IMR-90 (cell line): ENCODE measurements at regions not wholly inside any gene's neighbourhood (a gene's known extent, or its start where the extent isn't known, plus 50 kb on each side); places are given as distances from the start of the nearest gene placed in this dataset.

Experiments
- ATAC-seq: fragments of 200-7000 bp; cut with Tn5 transposase; 2 replicates; pipeline ENCODE4 v1.9.1; 2020; ENCODE audit warnings: low read depth, mild to moderate bottlenecking, moderate library complexity
- BruUV-seq: library from RNA; stranded (reverse); fragments of 400-500 nt; replicated peaks from 2 replicates; lab custom pipeline; 2021; lab: Mats Ljungman, UMichigan
- CTCF ChIA-PET: fragments of 300-600 bp; formaldehyde crosslinking; extraction: SDS; loops from one replicate; lab custom pipeline; 2021; ENCODE audit warnings: antibody characterized with exemption; lab: Yijun Ruan, JAX
- POLR2A ChIA-PET: fragments of 300-600 bp; sonication (Branson Sonifier 250); formaldehyde crosslinking; loops from one replicate; lab custom pipeline; 2022; ENCODE audit warnings: antibody characterized with exemption; ENCODE audit not compliant: unreplicated experiment; lab: Charles Lee
- DNase-seq: peaks from one replicate; pipeline ENCODE4 v3.0.0; 2013
- H2AFZ ChIP-seq: replicated peaks from 2 replicates; pipeline ENCODE3; 2013; ENCODE audit warnings: low read length, mild to moderate bottlenecking; ENCODE audit not compliant: poor library complexity
- H2AK5ac ChIP-seq: 2 replicates; pipeline ENCODE4 v1.6.1; 2013; ENCODE audit warnings: low read depth, low read length, inconsistent platforms
- H2AK9ac ChIP-seq: replicated peaks from 2 replicates; pipeline ENCODE3; 2013; ENCODE audit warnings: mild to moderate bottlenecking, low read depth, low read length, moderate library complexity; ENCODE audit not compliant: poor library complexity
- H2BK120ac ChIP-seq: 2 replicates; pipeline ENCODE4 v1.6.1; 2013; ENCODE audit warnings: low read depth, low read length, inconsistent platforms
- H2BK15ac ChIP-seq: 3 replicates; pipeline ENCODE4 v1.6.1; 2013; ENCODE audit warnings: low read depth, low read length, inconsistent platforms
- H2BK20ac ChIP-seq: 2 replicates; pipeline ENCODE4 v1.6.1; 2013; ENCODE audit warnings: low read depth, mild to moderate bottlenecking, inconsistent platforms, low read length, moderate library complexity
- H2BK5ac ChIP-seq: 2 replicates; pipeline ENCODE4 v1.6.1; 2013; ENCODE audit warnings: mild to moderate bottlenecking, low read depth, low read length, inconsistent platforms; ENCODE audit not compliant: poor library complexity, severe bottlenecking
- H3K14ac ChIP-seq: replicated peaks from 2 replicates; pipeline ENCODE4 v1.6.1; 2013; ENCODE audit warnings: low read depth, low read length, inconsistent platforms
- H3K18ac ChIP-seq: 2 replicates; pipeline ENCODE4 v1.6.1; 2013; ENCODE audit warnings: low read depth, low read length, control low read depth
- H3K23ac ChIP-seq: 2 replicates; pipeline ENCODE4 v1.6.1; 2013; ENCODE audit warnings: low read depth, low read length, inconsistent platforms
- H3K27ac ChIP-seq: 2 replicates; pipeline ENCODE4 v1.5.1; 2013; ENCODE audit warnings: mild to moderate bottlenecking, control low read depth, low read length; ENCODE audit not compliant: insufficient read depth
- H3K27me3 ChIP-seq: 2 replicates; pipeline ENCODE4 v1.6.1; 2013; ENCODE audit warnings: low read length; ENCODE audit not compliant: control insufficient read depth, insufficient read depth
- H3K36me3 ChIP-seq: 2 replicates; pipeline ENCODE4 v1.6.1; 2013; ENCODE audit warnings: low read length, mixed read lengths; ENCODE audit not compliant: control insufficient read depth, insufficient read depth
- H3K4ac ChIP-seq: 2 replicates; pipeline ENCODE4 v1.6.1; 2013; ENCODE audit warnings: low read depth, low read length, inconsistent platforms
- H3K4me1 ChIP-seq: 2 replicates; pipeline ENCODE4 v1.6.1; 2013; ENCODE audit warnings: low read length, mixed read lengths; ENCODE audit not compliant: control insufficient read depth, insufficient read depth
- H3K4me2 ChIP-seq: 2 replicates; pipeline ENCODE4 v1.6.1; 2013; ENCODE audit warnings: low read depth, mild to moderate bottlenecking, control low read depth, low read length, moderate library complexity
- H3K4me3 ChIP-seq: 2 replicates; pipeline ENCODE4 v1.5.1; 2013; ENCODE audit warnings: low read depth, mild to moderate bottlenecking, control low read depth, low read length, moderate library complexity; ENCODE audit not compliant: insufficient read depth
- H3K56ac ChIP-seq: 2 replicates; pipeline ENCODE4 v1.6.1; 2013; ENCODE audit warnings: low read length, inconsistent platforms; ENCODE audit not compliant: insufficient read depth; ENCODE audit errors: extremely low read depth
- H3K79me1 ChIP-seq, 2 experiments: 2 replicates each; pipeline ENCODE4 v1.6.1; 2013; ENCODE audit warnings: low read length in 2 of 2, inconsistent platforms in 1 of 2, low read depth in 1 of 2
- H3K9ac ChIP-seq: 2 replicates; pipeline ENCODE4 v1.6.1; 2013; ENCODE audit warnings: low read depth, low read length, control low read depth
- H3K9me1 ChIP-seq: 2 replicates; pipeline ENCODE4 v1.6.1; 2013; ENCODE audit warnings: low read length, inconsistent platforms; ENCODE audit not compliant: insufficient read depth
- H3K9me3 ChIP-seq: 2 replicates; pipeline ENCODE4 v1.6.1; 2013; ENCODE audit warnings: low read length; ENCODE audit not compliant: control insufficient read depth, insufficient read depth
- H4K20me1 ChIP-seq: 2 replicates; pipeline ENCODE4 v1.6.1; 2013; ENCODE audit warnings: low read length, inconsistent platforms; ENCODE audit not compliant: insufficient read depth
- H4K5ac ChIP-seq: 2 replicates; pipeline ENCODE4 v1.6.1; 2013; ENCODE audit warnings: mild to moderate bottlenecking, low read depth, low read length, control low read depth
- H4K8ac ChIP-seq, 2 experiments: 2 replicates each; pipeline ENCODE4 v1.6.1; 2013; ENCODE audit warnings: low read depth in 2 of 2, low read length in 2 of 2, control low read depth in 1 of 2, inconsistent platforms in 1 of 2
- H4K91ac ChIP-seq: 2 replicates; pipeline ENCODE4 v1.6.1; 2013; ENCODE audit warnings: low read depth, low read length, inconsistent platforms; ENCODE audit not compliant: insufficient read depth
- BHLHE40 ChIP-seq: fragments of 150-350 bp; IDR thresholded peaks from 2 replicates; pipeline ENCODE4 v1.6.1; 2016; ENCODE audit warnings: mild to moderate bottlenecking, low read depth, low read length
- CHD1 ChIP-seq: IDR thresholded peaks from 2 replicates; pipeline ENCODE4 v1.6.1; 2012; ENCODE audit warnings: low read depth, low read length, improper control_type of control experiment
- MXI1 ChIP-seq: IDR thresholded peaks from 2 replicates; pipeline ENCODE4 v1.6.1; 2012; ENCODE audit warnings: low read depth, mild to moderate bottlenecking, low read length, moderate library complexity, borderline replicate concordance
- RFX5 ChIP-seq: IDR thresholded peaks from 2 replicates; pipeline ENCODE4 v1.8.0; 2012; ENCODE audit warnings: low read depth, mild to moderate bottlenecking, low read length, moderate library complexity
- SMC3 ChIP-seq: fragments of 150-350 bp; IDR thresholded peaks from 2 replicates; pipeline ENCODE4 v1.6.1; 2016; ENCODE audit warnings: low read depth, mild to moderate bottlenecking, antibody characterized with exemption, low read length, moderate library complexity
- WGBS, 2 experiments: methylation state at CpG; one replicate each; pipeline versions ENCODE4 v1.1.5 to v1.1.7; 2013; ENCODE audit warnings: missing lambda C conversion rate in 2 of 2; ENCODE audit not compliant: insufficient read length in 1 of 2; ENCODE audit errors: extremely low coverage in 2 of 2; 5-methylcytosine and 5-hydroxymethylcytosine counted together
- dilution Hi-C: fragments of 300-500 bp; cut with HindIII; formaldehyde crosslinking; loops from one replicate; pipeline ENCODE4 v1.14.3; 2018; ENCODE audit warnings: low sequenced_read_pairs; ENCODE audit not compliant: unreplicated experiment
- in situ Hi-C: fragments of 300-500 bp; cut with MboI; formaldehyde crosslinking; loops from 3 replicates; pipeline ENCODE4 v1.14.3; 2019; ENCODE audit warnings: low sequenced_read_pairs, inconsistent platforms, mixed read lengths
- intact Hi-C: fragments of 100-400 bp; cut with micrococcal nuclease; formaldehyde crosslinking; loops from 2 replicates; pipeline ENCODE4 v1.10.0; 2022
- TF ChIP-seq, protein P1 (sequence below): fragments of 150-350 bp; IDR thresholded peaks from 2 replicates; pipeline ENCODE4 v1.6.1; 2016; ENCODE audit warnings: low read depth, mild to moderate bottlenecking, low read length, moderate library complexity, borderline replicate concordance
- TF ChIP-seq, protein P2 (sequence below): fragments of 150-350 bp; IDR thresholded peaks from 2 replicates; pipeline ENCODE4 v1.6.1; 2017; ENCODE audit warnings: mild to moderate bottlenecking, antibody characterized with exemption, low read length, low read depth

DNA sequence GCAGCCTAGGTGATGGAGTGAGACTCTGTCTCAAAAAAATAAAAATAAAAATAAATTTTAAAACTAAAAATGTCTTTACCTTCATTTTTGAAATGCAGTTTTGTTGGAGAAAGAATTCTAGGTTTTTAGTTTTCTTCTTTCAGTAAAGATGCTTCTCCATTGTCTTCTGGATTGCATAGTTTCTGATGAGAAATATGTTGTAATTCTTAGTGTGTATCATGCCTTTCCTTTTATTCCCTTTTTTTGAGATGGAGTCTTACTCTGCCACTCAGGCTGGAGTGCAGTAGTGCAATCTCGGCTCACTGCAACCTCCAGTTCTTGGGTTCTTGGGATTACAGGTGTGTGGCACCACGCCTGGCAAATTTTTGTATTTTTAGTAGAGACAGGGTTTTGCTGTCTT, 130.0 kb upstream of the FBXO11 start:
- no peak for DNase-seq
- H3K4me2 ChIP-seq: no peak overlapping the region
- H4K20me1 ChIP-seq: no peaks in the 10 kb centered on the region
- no peaks in the 10 kb centered on the region for H3K9me1 ChIP-seq
- H3K9ac ChIP-seq: no peak overlapping the region
- H3K14ac ChIP-seq: no peak overlapping the region
- dilution Hi-C loops: no loop called here
- H3K23ac ChIP-seq: no peak overlapping the region
- ATAC-seq: no peak
- no peak overlapping the region for H2AK9ac ChIP-seq
- no peak overlapping the region for H4K5ac ChIP-seq
- WGBS, 2 experiments: no CpG with 5 or more reads among the region's 2 CpGs
- no peak overlapping the region for H3K4ac ChIP-seq
- in situ Hi-C loops: no loop called here
- no peak overlapping the region for H2BK20ac ChIP-seq
- H3K4me3 ChIP-seq: no peak overlapping the region
- POLR2A ChIA-PET: no interaction called here
- H2AK5ac ChIP-seq: no peak overlapping the region
- H4K91ac ChIP-seq: no peak overlapping the region
- CTCF ChIA-PET: no interaction called here
- intact Hi-C loops: no loop called here
- H2AFZ ChIP-seq: no peak overlapping the region
- H2BK5ac ChIP-seq: no peak overlapping the region
- no TSS peak for BruUV-seq
- H3K27me3 ChIP-seq: no peaks in the 10 kb centered on the region
- no peak overlapping the region for H4K8ac ChIP-seq
- no peak overlapping the region for H2BK15ac ChIP-seq
- no peaks in the 10 kb centered on the region for H3K9me3 ChIP-seq
- no peak overlapping the region for H3K56ac ChIP-seq
- H2BK120ac ChIP-seq: no peak overlapping the region
- H3K79me1 ChIP-seq: no peaks in the 10 kb centered on the region
- no peak overlapping the region for H3K18ac ChIP-seq
- H3K36me3 ChIP-seq: no peaks in the 10 kb centered on the region
- H3K27ac ChIP-seq: no peak overlapping the region
- TF ChIP-seq BHLHE40 (no peak), CHD1 (no peak), SMC3 (no peak), RFX5 (no peak), MXI1 (no peak)
- TF ChIP-seq, protein P1, sequence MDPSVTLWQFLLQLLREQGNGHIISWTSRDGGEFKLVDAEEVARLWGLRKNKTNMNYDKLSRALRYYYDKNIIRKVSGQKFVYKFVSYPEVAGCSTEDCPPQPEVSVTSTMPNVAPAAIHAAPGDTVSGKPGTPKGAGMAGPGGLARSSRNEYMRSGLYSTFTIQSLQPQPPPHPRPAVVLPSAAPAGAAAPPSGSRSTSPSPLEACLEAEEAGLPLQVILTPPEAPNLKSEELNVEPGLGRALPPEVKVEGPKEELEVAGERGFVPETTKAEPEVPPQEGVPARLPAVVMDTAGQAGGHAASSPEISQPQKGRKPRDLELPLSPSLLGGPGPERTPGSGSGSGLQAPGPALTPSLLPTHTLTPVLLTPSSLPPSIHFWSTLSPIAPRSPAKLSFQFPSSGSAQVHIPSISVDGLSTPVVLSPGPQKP: no peak
- TF ChIP-seq, protein P2, sequence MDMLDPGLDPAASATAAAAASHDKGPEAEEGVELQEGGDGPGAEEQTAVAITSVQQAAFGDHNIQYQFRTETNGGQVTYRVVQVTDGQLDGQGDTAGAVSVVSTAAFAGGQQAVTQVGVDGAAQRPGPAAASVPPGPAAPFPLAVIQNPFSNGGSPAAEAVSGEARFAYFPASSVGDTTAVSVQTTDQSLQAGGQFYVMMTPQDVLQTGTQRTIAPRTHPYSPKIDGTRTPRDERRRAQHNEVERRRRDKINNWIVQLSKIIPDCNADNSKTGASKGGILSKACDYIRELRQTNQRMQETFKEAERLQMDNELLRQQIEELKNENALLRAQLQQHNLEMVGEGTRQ: no peak
- H3K4me1 ChIP-seq: no peaks in the 10 kb centered on the region
